CD8-positive, alpha-beta memory T cell (primary cell): ENCODE measurements at regions not wholly inside any gene's neighbourhood (a gene's known extent, or its start where the extent isn't known, plus 50 kb on each side); places are given as distances from the start of the nearest gene placed in this dataset.

Experiments
- CTCF ChIA-PET: fragments of 350-600 bp; sonication (Branson Sonifier 250); formaldehyde crosslinking; loops from one replicate; lab custom pipeline; 2021; ENCODE audit warnings: antibody characterized with exemption; lab: Charles Lee
- POLR2A ChIA-PET: fragments of 350-600 bp; sonication (Branson Sonifier 250); formaldehyde crosslinking; loops from one replicate; lab custom pipeline; 2021; ENCODE audit warnings: antibody characterized with exemption; lab: Charles Lee
- DNase-seq, 5 donors: peaks; one replicate each; pipeline versions ENCODE4 v3.0.0 to v3.0.0-alpha.2; 2020 to 2022; ENCODE audit warnings: mixed read lengths in 1 of 5
- H3K27ac ChIP-seq: one replicate; pipeline ENCODE4 v1.7.0; 2013; ENCODE audit warnings: low read depth, mild to moderate bottlenecking, low read length, moderate library complexity
- H3K27me3 ChIP-seq: 2 replicates; pipeline ENCODE4 v1.7.0; 2013; ENCODE audit warnings: low read length, mild to moderate bottlenecking; ENCODE audit not compliant: insufficient read depth, poor library complexity, severe bottlenecking
- H3K36me3 ChIP-seq: 2 replicates; pipeline ENCODE4 v1.7.0; 2013; ENCODE audit warnings: mild to moderate bottlenecking, low read length, moderate library complexity; ENCODE audit not compliant: insufficient read depth
- H3K4me1 ChIP-seq: 2 replicates; pipeline ENCODE4 v1.7.0; 2013; ENCODE audit warnings: mild to moderate bottlenecking, low read length, moderate library complexity; ENCODE audit not compliant: insufficient read depth
- H3K4me3 ChIP-seq: 2 replicates; pipeline ENCODE4 v1.7.0; 2013; ENCODE audit warnings: mild to moderate bottlenecking, low read length
- H3K9me3 ChIP-seq: 2 replicates; pipeline ENCODE4 v1.7.0; 2013; ENCODE audit warnings: mild to moderate bottlenecking, low read length
- H3K27ac Mint-ChIP-seq, 8 donors: one replicate each; pipeline ENCODE4 v1.8.0; 2020 to 2021; ENCODE audit warnings: mixed read lengths in 8 of 8, mild to moderate bottlenecking in 6 of 8, inconsistent platforms in 3 of 8, moderate library complexity in 3 of 8
- H3K27me3 Mint-ChIP-seq, 2 donors: one replicate each; pipeline ENCODE4 v1.8.0; 2020 to 2021; ENCODE audit warnings: mixed read lengths in 2 of 2, mild to moderate bottlenecking in 1 of 2, moderate library complexity in 1 of 2
- H3K36me3 Mint-ChIP-seq, 3 donors: one replicate each; pipeline ENCODE4 v1.8.0; 2020 to 2021; ENCODE audit warnings: mixed read lengths in 3 of 3, inconsistent platforms in 1 of 3, mild to moderate bottlenecking in 1 of 3
- H3K4me1 Mint-ChIP-seq, 3 donors: one replicate each; pipeline ENCODE4 v1.8.0; 2020 to 2021; ENCODE audit warnings: mixed read lengths in 3 of 3, inconsistent platforms in 1 of 3, mild to moderate bottlenecking in 1 of 3
- H3K4me3 Mint-ChIP-seq, 7 donors: one replicate each; pipeline ENCODE4 v1.8.0; 2020 to 2021; ENCODE audit warnings: mixed read lengths in 7 of 7, mild to moderate bottlenecking in 6 of 7, moderate library complexity in 4 of 7, inconsistent platforms in 2 of 7
- H3K9me3 Mint-ChIP-seq, 5 donors: one replicate each; pipeline ENCODE4 v1.8.0; 2020 to 2022; ENCODE audit warnings: mixed read lengths in 5 of 5, mild to moderate bottlenecking in 3 of 5, moderate library complexity in 2 of 5, inconsistent platforms in 1 of 5

- ChIA-PET CTCF (interaction anchor here (0.6 to 2.4 kb wide), 4 partner anchors 10 to 1847 kb away, joined by 3 to 7 read pairs (median 4); no protein-coding TSS in a partner anchor), POLR2A (no interaction called here)
- Mint-ChIP-seq H3K4me3 (no peak overlapping the region), H3K4me1 (no peaks in the 10 kb centered on the region), H3K36me3 (no peaks in the 10 kb centered on the region), H3K27ac (no peak overlapping the region), H3K9me3 (peaks cover 0 to 8% (median 0%) of the 10 kb centered on the region in 5 donors), H3K27me3 (peaks cover 5 to 28% of the 10 kb centered on the region in 2 donors)
- Histone ChIP-seq H3K4me1 (no peaks in the 10 kb centered on the region), H3K9me3 (no peaks in the 10 kb centered on the region), H3K4me3 (no peak overlapping the region), H3K27me3 (no peaks in the 10 kb centered on the region), H3K27ac (no peak overlapping the region), H3K36me3 (no peaks in the 10 kb centered on the region)
- peak in 4 of 5 donors; percentile 1 to 49 (median 22) for DNase-seq
These were observed 113.7 kb upstream of the SLC35F3 start for GRCh38 chr1:233790662-233791371.

- no peak overlapping the region for H3K4me3 ChIP-seq
- H3K9me3 Mint-ChIP-seq = peaks cover 0 to 8% (median 0%) of the 10 kb centered on the region in 5 donors
- no peaks in the 10 kb centered on the region for H3K27me3 ChIP-seq
- H3K4me3 Mint-ChIP-seq = no peak overlapping the region
- H3K4me1 ChIP-seq = no peaks in the 10 kb centered on the region
- no peak for DNase-seq
- no peaks in the 10 kb centered on the region for H3K36me3 Mint-ChIP-seq
- POLR2A ChIA-PET = no interaction called here
- H3K9me3 ChIP-seq = no peaks in the 10 kb centered on the region
- H3K27ac Mint-ChIP-seq = no peak overlapping the region
- CTCF ChIA-PET = interaction anchor here (0.6 to 2.4 kb wide), 4 partner anchors 10 to 1847 kb away, joined by 3 to 7 read pairs (median 4); no protein-coding TSS in a partner anchor
- peaks cover 5 to 28% of the 10 kb centered on the region in 2 donors for H3K27me3 Mint-ChIP-seq
- no peaks in the 10 kb centered on the region for H3K36me3 ChIP-seq
- no peaks in the 10 kb centered on the region for H3K4me1 Mint-ChIP-seq
- no peak overlapping the region for H3K27ac ChIP-seq
These were observed 113.1 kb upstream of the SLC35F3 start for GRCh38 chr1:233791372-233791703.

GRCh38 chr1:233791721-233792120, 112.8 kb upstream of the SLC35F3 start:
- no peak overlapping the region for H3K4me3 ChIP-seq
- ChIA-PET CTCF (interaction anchor here (1.1 to 2.4 kb wide), 3 partner anchors 9 to 17 kb away, joined by 3 to 7 read pairs (median 4); no protein-coding TSS in a partner anchor), POLR2A (no interaction called here)
- H3K27ac Mint-ChIP-seq = no peak overlapping the region
- H3K27me3 Mint-ChIP-seq = peaks cover 5 to 28% of the 10 kb centered on the region in 2 donors
- no peak overlapping the region for H3K27ac ChIP-seq
- no peaks in the 10 kb centered on the region for H3K4me1 Mint-ChIP-seq
- H3K27me3 ChIP-seq = no peaks in the 10 kb centered on the region
- peaks cover 0 to 8% (median 0%) of the 10 kb centered on the region in 5 donors for H3K9me3 Mint-ChIP-seq
- no peaks in the 10 kb centered on the region for H3K36me3 Mint-ChIP-seq
- H3K4me3 Mint-ChIP-seq = no peak overlapping the region
- no peaks in the 10 kb centered on the region for H3K4me1 ChIP-seq
- no peak for DNase-seq
- no peaks in the 10 kb centered on the region for H3K36me3 ChIP-seq
- H3K9me3 ChIP-seq = no peaks in the 10 kb centered on the region

- Mint-ChIP-seq H3K27me3 (peaks cover 9 to 29% of the 10 kb centered on the region in 2 donors), H3K36me3 (no peaks in the 10 kb centered on the region), H3K9me3 (peaks cover 0 to 13% (median 3%) of the 10 kb centered on the region in 5 donors), H3K27ac (no peak overlapping the region), H3K4me3 (no peak overlapping the region), H3K4me1 (no peaks in the 10 kb centered on the region)
- H3K27me3 ChIP-seq = no peaks in the 10 kb centered on the region
- ChIA-PET POLR2A (no interaction called here), CTCF (no interaction called here)
- no peaks in the 10 kb centered on the region for H3K36me3 ChIP-seq
- no peak for DNase-seq
- H3K9me3 ChIP-seq = no peaks in the 10 kb centered on the region
- H3K4me3 ChIP-seq = no peak overlapping the region
- no peaks in the 10 kb centered on the region for H3K4me1 ChIP-seq
- H3K27ac ChIP-seq = no peak overlapping the region
These were observed 109.6 kb upstream of the SLC35F3 start for GRCh38 chr1:233794863-233795262.

GRCh38 chr1:233796146-233796783, 108.2 kb upstream of the SLC35F3 start:
- no peak overlapping the region for H3K27ac Mint-ChIP-seq
- CTCF ChIA-PET = no interaction called here
- H3K36me3 Mint-ChIP-seq = no peaks in the 10 kb centered on the region

GRCh38 chr1:233802611-233803010, 101.9 kb upstream of the SLC35F3 start:
- no peak overlapping the region for H3K27ac Mint-ChIP-seq
- POLR2A ChIA-PET = no interaction called here

More at GRCh38 chr1:233796146-233796783, 108.2 kb upstream of the SLC35F3 start:
- H3K4me1 ChIP-seq = no peaks in the 10 kb centered on the region
- Mint-ChIP-seq H3K9me3 (peaks cover 0 to 13% (median 3%) of the 10 kb centered on the region in 5 donors), H3K27me3 (peaks cover 9 to 29% of the 10 kb centered on the region in 2 donors), H3K4me1 (no peaks in the 10 kb centered on the region), H3K4me3 (no peak overlapping the region)
- no peak overlapping the region for H3K4me3 ChIP-seq
- POLR2A ChIA-PET = no interaction called here
- no peaks in the 10 kb centered on the region for H3K36me3 ChIP-seq
- no peaks in the 10 kb centered on the region for H3K9me3 ChIP-seq
- no peak overlapping the region for H3K27ac ChIP-seq
- DNase-seq = no peak
- no peaks in the 10 kb centered on the region for H3K27me3 ChIP-seq

GRCh38 chr1:233805786-233806185, 98.7 kb upstream of the SLC35F3 start:
- Histone ChIP-seq H3K4me3 (no peak overlapping the region), H3K27ac (no peak overlapping the region), H3K4me1 (no peaks in the 10 kb centered on the region), H3K27me3 (no peaks in the 10 kb centered on the region), H3K9me3 (no peaks in the 10 kb centered on the region), H3K36me3 (no peaks in the 10 kb centered on the region)
- H3K4me1 Mint-ChIP-seq = no peaks in the 10 kb centered on the region
- H3K36me3 Mint-ChIP-seq = no peaks in the 10 kb centered on the region
- H3K27ac Mint-ChIP-seq = no peak overlapping the region
- no peak overlapping the region for H3K4me3 Mint-ChIP-seq
- ChIA-PET POLR2A (no interaction called here), CTCF (no interaction called here)
- no peak for DNase-seq
- H3K9me3 Mint-ChIP-seq = peaks cover 4 to 6% (median 5%) of the 10 kb centered on the region in 5 donors
- peaks cover 8 to 10% of the 10 kb centered on the region in 2 donors for H3K27me3 Mint-ChIP-seq

More at GRCh38 chr1:233802611-233803010, 101.9 kb upstream of the SLC35F3 start:
- Histone ChIP-seq H3K9me3 (no peaks in the 10 kb centered on the region), H3K4me3 (no peak overlapping the region), H3K36me3 (no peaks in the 10 kb centered on the region), H3K4me1 (no peaks in the 10 kb centered on the region), H3K27me3 (no peaks in the 10 kb centered on the region), H3K27ac (no peak overlapping the region)
- no peaks in the 10 kb centered on the region for H3K36me3 Mint-ChIP-seq
- no peak for DNase-seq
- H3K4me1 Mint-ChIP-seq = no peaks in the 10 kb centered on the region
- peaks cover 4 to 10% (median 8%) of the 10 kb centered on the region in 5 donors for H3K9me3 Mint-ChIP-seq
- H3K4me3 Mint-ChIP-seq = no peak overlapping the region
- peaks cover 8 to 12% of the 10 kb centered on the region in 2 donors for H3K27me3 Mint-ChIP-seq
- CTCF ChIA-PET = no interaction called here

- Histone ChIP-seq H3K27ac (no peak overlapping the region), H3K9me3 (no peaks in the 10 kb centered on the region), H3K36me3 (no peaks in the 10 kb centered on the region), H3K4me3 (no peak overlapping the region), H3K27me3 (no peaks in the 10 kb centered on the region), H3K4me1 (no peaks in the 10 kb centered on the region)
- Mint-ChIP-seq H3K36me3 (no peaks in the 10 kb centered on the region), H3K27me3 (peaks cover 4 to 13% of the 10 kb centered on the region in 2 donors), H3K27ac (no peak overlapping the region), H3K4me3 (no peak overlapping the region), H3K9me3 (peaks cover 0 to 6% (median 4%) of the 10 kb centered on the region in 5 donors), H3K4me1 (no peaks in the 10 kb centered on the region)
- ChIA-PET CTCF (no interaction called here), POLR2A (no interaction called here)
- DNase-seq = no peak
These were observed 89.1 kb upstream of the SLC35F3 start for GRCh38 chr1:233815357-233815756.
